ENCODE measurements at regions not wholly inside any gene's neighbourhood (a gene's known extent, or its start where the extent isn't known, plus 50 kb on each side); places are given as distances from the start of the nearest gene placed in this dataset.

DNA sequence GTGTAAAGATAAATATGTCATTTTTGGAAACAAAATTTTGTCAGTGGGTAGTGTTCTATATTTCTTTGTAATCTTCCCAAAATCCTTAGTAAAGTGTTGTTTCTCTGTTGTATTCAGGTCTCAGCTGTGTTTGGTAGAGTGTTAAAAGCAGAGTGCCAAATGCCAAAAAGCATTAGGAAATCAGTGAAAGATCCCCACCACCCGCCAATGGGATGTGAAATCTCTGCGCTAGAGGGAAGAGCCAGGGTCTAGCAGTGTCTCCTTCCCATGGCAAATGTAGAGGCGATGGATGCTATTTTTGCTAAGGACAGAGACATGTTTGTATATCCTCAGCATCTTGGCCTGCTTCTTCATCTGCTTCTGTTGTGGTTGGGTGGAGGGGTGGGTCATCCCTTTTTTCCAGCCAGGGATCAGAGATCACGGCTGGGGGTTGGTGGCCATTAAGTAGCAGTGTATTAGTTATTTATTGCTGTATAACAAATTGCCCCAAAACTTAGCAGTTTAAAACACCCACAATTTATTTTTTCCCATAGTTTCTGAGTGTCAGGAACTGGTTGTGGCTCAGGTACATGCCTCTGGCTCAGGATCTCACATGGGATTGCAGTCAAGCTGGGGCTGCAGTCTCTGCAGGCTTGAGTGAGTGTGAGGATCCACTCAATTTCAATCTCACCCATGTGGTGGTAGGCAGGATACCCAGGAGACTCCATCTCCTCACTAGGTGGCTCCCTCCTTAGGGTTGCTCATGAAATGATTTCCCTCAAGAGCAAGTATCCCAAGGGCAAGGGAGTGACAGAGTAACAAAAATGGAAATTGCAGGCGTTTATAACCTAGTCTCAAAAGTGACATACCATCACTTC lies 211.9 kb downstream of the MYCN start:
- no peaks in the 10 kb centered on the region for H3K27me3 ChIP-seq (replicated peaks in 1 of 4; ENCODE audit: control insufficient read depth in 3 of 4, extremely low read depth in 1 of 4, insufficient read depth in 3 of 4, low read length in 3 of 4)
- no peak overlapping the region for H3K9ac ChIP-seq (replicated peaks in 1 of 4; ENCODE audit: extremely low read depth in 1 of 4, low read depth in 3 of 4, low read length in 3 of 4)
- no peak overlapping the region for H4K5ac ChIP-seq (ENCODE audit: insufficient read length, low read depth, low read length)
- H2BK20ac ChIP-seq (ENCODE audit: low read length): no peak overlapping the region
- H4K91ac ChIP-seq (replicated peaks; ENCODE audit: insufficient read length, low read length): no peak overlapping the region
- no peak overlapping the region for H3K4me2 ChIP-seq (ENCODE audit: insufficient read depth in 1 of 2, low read depth in 2 of 2, low read length in 2 of 2)
- H2BK12ac ChIP-seq (ENCODE audit: low read depth, low read length): no peak overlapping the region
- H2AFZ ChIP-seq (ENCODE audit: low read length): no peak overlapping the region
- H3K9me3 ChIP-seq (ENCODE audit: insufficient read depth in 2 of 2, low read depth in 1 of 2, low read length in 1 of 2): no peaks in the 10 kb centered on the region
- H3K23me2 ChIP-seq (ENCODE audit: low read depth, low read length): no peaks in the 10 kb centered on the region
- H3K79me1 ChIP-seq (ENCODE audit: low read depth, low read length): no peaks in the 10 kb centered on the region
- TF ChIP-seq ASH2L (IDR thresholded peaks at IDR 0.05; ENCODE audit: low read length) (peak; percentile 45), CHD2 (IDR thresholded peaks at IDR 0.05; ENCODE audit: low read length) (no peak), SUZ12 (IDR thresholded peaks at IDR 0.05; ENCODE audit: low read length) (no peak), GTF2F1 (IDR thresholded peaks at IDR 0.05; ENCODE audit: borderline replicate concordance, low read depth, low read length) (no peak), RAD21 (IDR thresholded peaks at IDR 0.05 in 1 of 2, conservative IDR thresholded peaks at IDR 0.05 in 1 of 2; ENCODE audit: low read depth in 2 of 2, low read length in 2 of 2) (peak; percentile 6 to 37; a peak in 2 of 4 replicates), SIRT6 (IDR thresholded peaks at IDR 0.05; ENCODE audit: low read length) (no peak), RNF2 (IDR thresholded peaks at IDR 0.05; ENCODE audit: borderline replicate concordance, low read depth, low read length, missing control alignments, poor library complexity, severe bottlenecking) (no peak)
- TF ChIP-seq, protein P1, sequence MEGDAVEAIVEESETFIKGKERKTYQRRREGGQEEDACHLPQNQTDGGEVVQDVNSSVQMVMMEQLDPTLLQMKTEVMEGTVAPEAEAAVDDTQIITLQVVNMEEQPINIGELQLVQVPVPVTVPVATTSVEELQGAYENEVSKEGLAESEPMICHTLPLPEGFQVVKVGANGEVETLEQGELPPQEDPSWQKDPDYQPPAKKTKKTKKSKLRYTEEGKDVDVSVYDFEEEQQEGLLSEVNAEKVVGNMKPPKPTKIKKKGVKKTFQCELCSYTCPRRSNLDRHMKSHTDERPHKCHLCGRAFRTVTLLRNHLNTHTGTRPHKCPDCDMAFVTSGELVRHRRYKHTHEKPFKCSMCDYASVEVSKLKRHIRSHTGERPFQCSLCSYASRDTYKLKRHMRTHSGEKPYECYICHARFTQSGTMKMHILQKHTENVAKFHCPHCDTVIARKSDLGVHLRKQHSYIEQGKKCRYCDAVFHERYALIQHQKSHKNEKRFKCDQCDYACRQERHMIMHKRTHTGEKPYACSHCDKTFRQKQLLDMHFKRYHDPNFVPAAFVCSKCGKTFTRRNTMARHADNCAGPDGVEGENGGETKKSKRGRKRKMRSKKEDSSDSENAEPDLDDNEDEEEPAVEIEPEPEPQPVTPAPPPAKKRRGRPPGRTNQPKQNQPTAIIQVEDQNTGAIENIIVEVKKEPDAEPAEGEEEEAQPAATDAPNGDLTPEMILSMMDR (IDR thresholded peaks at IDR 0.05; ENCODE audit: control extremely low read depth in 1 of 3, insufficient read depth in 1 of 3, low read depth in 1 of 3, low read length in 3 of 3): peak in 1 of 3 experiments; percentile 17; a peak in 2 of 4 replicates
- no peak overlapping the region for H3K56ac ChIP-seq (replicated peaks; ENCODE audit: insufficient read length, low read depth, low read length)
- CTCF ChIA-PET (ENCODE audit: partially characterized antibody): interaction anchor here (1.2 to 3.0 kb wide), 4 partner anchors 10 to 213 kb away, joined by 6 to 10 read pairs (median 6); no protein-coding TSS in a partner anchor
- 89% methylated on average over 5 of the region's 5 CpGs; no CpG with 5 or more reads in 1 of the 2 experiments for WGBS, 2 experiments (ENCODE audit: extremely low coverage in 1 of 2, insufficient coverage in 1 of 2, insufficient read length in 1 of 2, insufficient replicate concordance in 2 of 2, low coverage in 1 of 2, low lambda C conversion rate in 2 of 2, missing lambda C conversion rate in 1 of 2)
- no peaks in the 10 kb centered on the region for H4K20me1 ChIP-seq (replicated peaks in 1 of 2; ENCODE audit: control insufficient read depth in 1 of 2, insufficient read depth in 2 of 2, low read length in 2 of 2)
- H3K36me3 ChIP-seq (ENCODE audit: control insufficient read depth in 2 of 4, insufficient read depth in 4 of 4, low read length in 3 of 4): no peaks in the 10 kb centered on the region
- POLR2A ChIA-PET (ENCODE audit: partially characterized antibody): interaction anchor here (1.6 kb wide), 1 partner anchor 14 kb away, joined by 3 read pairs; no protein-coding TSS in a partner anchor
- no peak overlapping the region for H3K23ac ChIP-seq (ENCODE audit: insufficient read length)
- no peak overlapping the region for H4K8ac ChIP-seq (ENCODE audit: extremely low read depth, insufficient read depth, low read length)
- H2BK120ac ChIP-seq (replicated peaks; ENCODE audit: low read depth, low read length): no peak overlapping the region
- H3K4me1 ChIP-seq (replicated peaks in 1 of 4; ENCODE audit: control insufficient read depth in 3 of 4, insufficient read depth in 4 of 4, low read length in 3 of 4): no peaks in the 10 kb centered on the region
- H3K79me2 ChIP-seq (ENCODE audit: control insufficient read depth in 1 of 2, insufficient read depth in 2 of 2, low read length in 2 of 2): no peaks in the 10 kb centered on the region
- no peak for FAIRE-seq
- no peak overlapping the region for H3K4ac ChIP-seq (replicated peaks; ENCODE audit: insufficient read length, low read depth, low read length)
- H2BK15ac ChIP-seq (ENCODE audit: low read length): no peak overlapping the region
- H2BK5ac ChIP-seq (ENCODE audit: low read depth, low read length): no peak overlapping the region
- H3K27ac ChIP-seq (ENCODE audit: low read depth, low read length): no peak overlapping the region
- H3K14ac ChIP-seq (ENCODE audit: insufficient read length): no peak overlapping the region
- peak in 1 of 2 experiments; percentile 28 for DNase-seq (ENCODE audit: low read depth in 1 of 2, low spot score in 2 of 2)
- H3K18ac ChIP-seq (ENCODE audit: extremely low read depth, low read length): no peak overlapping the region
- H3K4me3 ChIP-seq (ENCODE audit: extremely low read depth in 1 of 4, insufficient read depth in 2 of 4, low read depth in 3 of 4, low read length in 4 of 4): no peak overlapping the region
- no peak overlapping the region for H2AK5ac ChIP-seq (ENCODE audit: low read depth, low read length)

Measured in H1 (cell line).